Activated CD8-positive, alpha-beta memory T cell treated with anti-CD3 and anti-CD28 coated beads, Interleukin-2, amount 50 U/mL, for 48 hours (primary cell): ENCODE measurements at regions not wholly inside any gene's neighbourhood (a gene's known extent, or its start where the extent isn't known, plus 50 kb on each side); places are given as distances from the start of the nearest gene placed in this dataset.
"Not testable (repeated sequence)": the region's sequence is repeated elsewhere in the genome, so short reads cannot be mapped to it uniquely, and the experiment has no call there.

Experiments used
- DNase-seq: peaks from one replicate; pipeline ENCODE4 v3.0.0-alpha.2; 2020

- no peak for DNase-seq
Measured at GRCh38 chr11:115663790-115664189, 159.6 kb upstream of the CADM1 start.

GRCh38 chr11:115660030-115660805, 156.0 kb upstream of the CADM1 start:
- DNase-seq, result no peak

- DNase-seq, result no peak
Measured at GRCh38 chr11:115659061-115659963, 155.1 kb upstream of the CADM1 start.

- no peak for DNase-seq
Measured at GRCh38 chr11:115657586-115657985, 153.4 kb upstream of the CADM1 start.

GRCh38 chr11:115656669-115657068, 152.5 kb upstream of the CADM1 start:
- DNase-seq, result no peak

GRCh38 chr11:115656041-115656440, 151.8 kb upstream of the CADM1 start:
- no peak for DNase-seq

GRCh38 chr11:115654792-115655191, 150.6 kb upstream of the CADM1 start:
- no peak for DNase-seq

GRCh38 chr11:115653926-115654325, 149.7 kb upstream of the CADM1 start:
- no peak for DNase-seq

- DNase-seq, result no peak
Measured at GRCh38 chr11:115653076-115653475, 148.9 kb upstream of the CADM1 start.

- no peak for DNase-seq
Measured at GRCh38 chr11:115652496-115652895, 148.3 kb upstream of the CADM1 start.

- no peak for DNase-seq
Measured at GRCh38 chr11:115652094-115652493, 147.9 kb upstream of the CADM1 start.

- no peak for DNase-seq
Measured at GRCh38 chr11:115649461-115649860, 145.2 kb upstream of the CADM1 start.

GRCh38 chr11:115645631-115646317, 141.6 kb upstream of the CADM1 start:
- no peak for DNase-seq

GRCh38 chr11:115644856-115645255, 140.6 kb upstream of the CADM1 start:
- DNase-seq, result no peak

- DNase-seq, result no peak
Measured at GRCh38 chr11:115643549-115644270, 139.5 kb upstream of the CADM1 start.

GRCh38 chr11:115642660-115643059, 138.4 kb upstream of the CADM1 start:
- no peak for DNase-seq

GRCh38 chr11:115637599-115638241, 133.5 kb upstream of the CADM1 start:
- no peak for DNase-seq

- DNase-seq, result no peak
Measured at GRCh38 chr11:115636753-115637527, 132.7 kb upstream of the CADM1 start.

GRCh38 chr11:115633977-115634376, 129.8 kb upstream of the CADM1 start:
- not testable (repeated sequence) for DNase-seq

- no peak for DNase-seq
Measured at GRCh38 chr11:115632061-115632460, 127.8 kb upstream of the CADM1 start.

GRCh38 chr11:115631609-115632008, 127.4 kb upstream of the CADM1 start:
- DNase-seq, result no peak
